Fibroblast of the aortic adventitia (primary cell): ENCODE measurements at regions not wholly inside any gene's neighbourhood (a gene's known extent, or its start where the extent isn't known, plus 50 kb on each side); places are given as distances from the start of the nearest gene placed in this dataset.
A peak's percentile ranks its signal among the peaks of the same experiment; 100 is the strongest.

Source experiments
- DNase-seq: peaks from one replicate; pipeline ENCODE4 v3.0.0-alpha.2; 2010; ENCODE audit warnings: low read depth
- H3K4me3 ChIP-seq: 2 replicates; pipeline ENCODE4 v1.5.1; 2011; ENCODE audit warnings: low read depth, mild to moderate bottlenecking, control low read depth, low read length, moderate library complexity
- TF ChIP-seq, protein P1 (sequence below): IDR thresholded peaks from 2 replicates; pipeline ENCODE4 v1.5.1; 2011; ENCODE audit warnings: mild to moderate bottlenecking, low read length, control low read depth, inconsistent platforms; ENCODE audit not compliant: insufficient read depth

GRCh38 chr19:28023064-28023463 is 1189.9 kb downstream of the UQCRFS1 start:
- no peak overlapping the region for H3K4me3 ChIP-seq
- peak; percentile 71 for DNase-seq

DNA sequence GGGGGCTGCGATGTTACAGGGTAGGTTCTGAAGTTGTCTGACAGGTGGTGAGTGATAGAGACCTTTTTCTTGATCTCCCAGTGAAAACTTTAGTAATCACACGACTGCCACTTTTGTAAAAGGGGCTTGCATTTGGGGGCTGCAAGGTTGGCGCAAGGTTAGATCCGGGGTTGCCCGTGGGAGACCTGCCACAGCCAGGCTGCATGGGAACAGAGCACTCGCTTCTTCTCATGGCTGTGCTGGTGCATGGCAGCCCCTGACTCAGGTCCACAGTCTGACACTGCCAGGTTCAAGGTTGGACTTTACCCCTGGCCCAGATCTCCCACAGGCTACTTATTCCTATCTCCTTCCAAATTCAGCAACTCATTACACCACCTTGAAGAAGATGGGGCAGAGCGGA is 1190.4 kb downstream of the UQCRFS1 start:
- H3K4me3 ChIP-seq, result no peak overlapping the region
- no peak for DNase-seq
- TF ChIP-seq, protein P1, sequence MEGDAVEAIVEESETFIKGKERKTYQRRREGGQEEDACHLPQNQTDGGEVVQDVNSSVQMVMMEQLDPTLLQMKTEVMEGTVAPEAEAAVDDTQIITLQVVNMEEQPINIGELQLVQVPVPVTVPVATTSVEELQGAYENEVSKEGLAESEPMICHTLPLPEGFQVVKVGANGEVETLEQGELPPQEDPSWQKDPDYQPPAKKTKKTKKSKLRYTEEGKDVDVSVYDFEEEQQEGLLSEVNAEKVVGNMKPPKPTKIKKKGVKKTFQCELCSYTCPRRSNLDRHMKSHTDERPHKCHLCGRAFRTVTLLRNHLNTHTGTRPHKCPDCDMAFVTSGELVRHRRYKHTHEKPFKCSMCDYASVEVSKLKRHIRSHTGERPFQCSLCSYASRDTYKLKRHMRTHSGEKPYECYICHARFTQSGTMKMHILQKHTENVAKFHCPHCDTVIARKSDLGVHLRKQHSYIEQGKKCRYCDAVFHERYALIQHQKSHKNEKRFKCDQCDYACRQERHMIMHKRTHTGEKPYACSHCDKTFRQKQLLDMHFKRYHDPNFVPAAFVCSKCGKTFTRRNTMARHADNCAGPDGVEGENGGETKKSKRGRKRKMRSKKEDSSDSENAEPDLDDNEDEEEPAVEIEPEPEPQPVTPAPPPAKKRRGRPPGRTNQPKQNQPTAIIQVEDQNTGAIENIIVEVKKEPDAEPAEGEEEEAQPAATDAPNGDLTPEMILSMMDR, result no peak

More at GRCh38 chr19:28023064-28023463, 1189.9 kb downstream of the UQCRFS1 start:
- TF ChIP-seq, protein P1, result no peak

DNA sequence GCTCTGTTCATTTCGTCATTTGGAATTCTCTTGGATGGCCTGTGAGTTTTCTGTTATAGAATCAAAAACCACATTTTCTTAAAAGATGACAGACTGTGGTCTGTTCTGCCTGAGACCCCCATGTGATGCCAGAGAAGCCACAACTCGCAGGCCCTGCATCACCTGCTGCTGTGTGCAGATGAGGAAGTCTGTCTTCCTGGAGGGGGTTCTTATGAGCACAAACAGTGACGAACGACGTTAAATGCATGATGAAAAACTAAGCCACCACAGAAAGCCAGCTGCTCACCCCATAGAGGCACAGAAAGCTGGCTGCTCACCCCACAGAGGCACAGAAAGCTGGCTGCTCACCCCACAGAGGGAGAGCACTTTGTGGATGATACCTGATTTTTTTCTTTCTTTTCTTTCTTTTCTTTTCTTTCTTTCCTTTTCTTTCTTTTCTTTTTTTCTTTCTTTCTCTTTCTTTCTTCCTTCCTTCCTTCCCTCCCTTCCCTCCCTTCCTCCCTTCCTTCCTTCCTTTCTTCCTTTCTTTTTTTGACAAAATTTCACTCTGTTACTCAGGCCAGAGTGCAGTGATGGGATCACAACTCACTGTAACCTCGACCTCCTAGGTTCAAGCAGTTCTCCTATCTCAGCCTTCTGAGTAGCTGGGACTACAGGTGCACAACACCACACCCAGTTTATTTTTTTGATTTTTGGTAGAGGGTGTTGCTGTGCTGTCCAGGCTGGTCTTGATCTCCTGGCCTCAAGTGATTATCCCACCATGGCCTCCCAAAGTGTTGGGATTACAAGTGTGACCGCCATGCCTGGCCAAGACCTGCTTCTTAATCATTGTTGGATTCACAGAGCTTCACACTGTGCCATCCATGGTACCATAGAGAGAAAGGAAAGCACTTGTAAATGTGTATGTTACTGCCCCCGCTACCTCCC is 1191.4 kb downstream of the UQCRFS1 start:
- H3K4me3 ChIP-seq, result no peak overlapping the region
- no peak for DNase-seq
- TF ChIP-seq, protein P1, result no peak

DNA sequence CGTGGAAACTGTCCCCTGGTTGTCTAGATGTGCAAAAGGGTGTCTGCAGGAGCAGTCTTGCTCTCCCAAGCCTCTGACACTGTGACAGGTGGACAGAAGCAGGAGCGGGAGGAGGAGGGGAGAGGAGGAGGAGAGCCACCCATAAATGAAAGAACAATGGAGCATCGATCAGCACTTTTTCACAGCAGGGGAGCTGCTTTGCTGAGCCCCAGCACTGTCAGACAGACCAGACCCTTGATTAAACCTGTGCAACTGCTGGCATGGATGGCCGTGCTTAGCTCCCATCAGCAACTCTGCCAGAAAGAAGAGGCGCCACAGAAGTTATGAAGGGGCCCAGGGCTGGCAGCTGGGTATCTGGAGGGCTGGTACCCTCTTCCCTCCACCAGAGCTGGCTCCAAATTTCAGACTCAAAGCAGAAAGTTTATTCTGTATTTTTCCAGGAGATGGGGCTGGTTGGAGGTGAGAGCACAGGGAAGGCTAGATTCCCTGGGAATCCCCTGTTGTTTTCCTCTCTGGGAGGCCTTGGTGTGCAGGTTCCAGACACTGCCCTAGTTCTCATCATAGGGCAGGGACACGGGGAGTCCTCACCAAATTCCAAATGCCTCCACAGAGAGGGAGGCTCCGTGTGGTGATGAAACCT is 1192.2 kb downstream of the UQCRFS1 start:
- TF ChIP-seq, protein P1, result no peak

GRCh38 chr19:28019901-28020300 is 1193.0 kb downstream of the UQCRFS1 start:
- TF ChIP-seq, protein P1, result no peak
- H3K4me3 ChIP-seq, result no peak overlapping the region
- DNase-seq, result no peak

More for the DNA sequence above, 1192.2 kb downstream of the UQCRFS1 start:
- no peak for DNase-seq
- no peak overlapping the region for H3K4me3 ChIP-seq

DNA sequence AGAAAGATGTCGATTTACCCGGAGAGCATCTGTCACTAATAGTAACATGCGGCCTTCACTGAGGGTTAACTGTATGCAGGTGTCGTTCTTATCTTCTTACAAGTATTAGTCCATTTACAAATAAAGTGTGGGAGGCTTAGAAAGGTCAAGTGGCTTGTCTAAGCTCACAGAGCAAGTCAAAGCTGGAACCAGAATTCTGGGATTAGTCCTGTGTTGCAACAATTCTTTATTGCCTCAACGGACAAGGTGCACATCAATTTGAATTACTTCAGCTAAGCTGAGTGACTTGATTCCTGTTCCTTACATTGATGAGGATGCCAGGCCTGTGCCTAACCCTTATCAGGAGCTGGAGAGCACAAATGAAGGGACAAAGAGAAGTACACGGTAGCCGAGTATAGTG is 1193.6 kb downstream of the UQCRFS1 start:
- no peak for DNase-seq
- TF ChIP-seq, protein P1, result no peak
- H3K4me3 ChIP-seq, result no peak overlapping the region
